ENCODE measurements at regions not wholly inside any gene's neighbourhood (a gene's known extent, or its start where the extent isn't known, plus 50 kb on each side); places are given as distances from the start of the nearest gene placed in this dataset.

DNA sequence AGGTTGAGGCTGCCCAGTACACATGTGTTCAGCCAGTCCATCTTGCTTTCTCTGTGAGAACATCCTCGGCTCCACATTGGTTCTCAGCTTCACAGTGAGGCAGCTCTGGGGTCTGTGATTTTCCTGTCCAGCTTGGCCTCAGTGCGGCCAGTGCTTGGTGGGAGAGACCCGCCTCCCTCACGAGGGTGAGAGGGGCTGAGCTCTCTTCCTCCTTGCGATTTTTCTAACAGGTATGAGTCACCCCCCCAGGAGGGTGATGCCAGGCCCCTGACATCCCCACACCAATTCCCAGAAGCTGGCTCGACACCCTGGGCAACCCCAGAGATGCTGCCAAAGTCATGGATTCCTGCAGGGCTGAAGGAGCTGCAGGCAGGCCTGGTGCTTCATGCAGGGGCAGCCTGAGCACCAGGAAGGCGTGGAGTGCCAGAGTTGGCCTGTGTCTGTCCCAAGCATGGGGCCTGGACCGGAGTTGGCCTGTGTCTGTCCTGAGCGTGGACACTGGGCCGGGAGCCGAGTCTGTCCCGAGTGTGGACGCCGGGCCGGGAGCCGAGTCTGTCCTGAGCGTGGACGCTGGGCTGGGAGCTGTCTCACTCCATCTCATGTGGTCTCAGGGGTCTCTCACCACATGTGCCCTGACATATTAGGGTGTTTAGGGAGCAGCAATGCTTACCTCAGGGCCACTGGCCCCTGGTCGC is 408.6 kb upstream of the IRX4 start:
- DNase-seq (ENCODE audit: low read depth): no peak

DNA sequence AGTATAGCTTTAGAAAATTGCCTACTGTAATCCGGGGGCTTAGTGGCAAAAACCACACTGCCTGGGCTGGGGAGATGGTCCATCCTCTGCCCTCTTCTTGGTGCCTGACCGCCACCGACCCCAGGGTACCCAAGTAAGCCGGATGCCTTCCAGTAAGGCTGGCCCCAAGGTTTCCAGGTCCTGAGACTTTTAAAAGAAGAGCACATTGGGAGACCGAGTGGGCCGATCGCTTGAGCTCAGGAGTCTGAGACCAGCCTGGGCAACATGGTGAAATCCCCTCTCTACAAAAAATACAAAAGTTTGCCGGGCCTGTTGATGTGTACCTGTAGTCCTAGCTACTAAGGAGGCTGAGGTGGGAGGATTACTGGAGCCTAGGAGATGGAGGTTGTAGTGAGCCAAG is 406.7 kb upstream of the IRX4 start:
- no peak for DNase-seq (ENCODE audit: low read depth)

DNA sequence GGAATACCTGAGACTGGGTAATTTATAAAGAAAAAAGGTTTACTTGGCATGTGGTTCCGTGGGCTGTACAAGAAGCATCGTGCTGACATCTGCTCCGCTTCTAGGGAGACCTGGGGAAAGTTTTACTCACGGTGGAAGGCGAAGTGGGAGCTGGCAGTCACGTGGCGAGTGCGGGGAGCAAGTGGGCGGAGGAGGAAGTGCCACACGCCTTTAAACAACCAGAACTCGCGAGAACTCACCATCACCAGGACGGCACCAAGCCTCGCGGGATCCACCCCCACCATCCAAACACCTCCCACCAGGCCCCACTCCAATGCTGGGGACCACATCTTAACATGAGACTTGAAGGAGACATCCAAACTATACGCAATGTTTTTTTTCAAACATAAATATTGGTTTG is 406.2 kb upstream of the IRX4 start:
- DNase-seq (ENCODE audit: low read depth): no peak

- no peak for DNase-seq (ENCODE audit: low read depth)
These were observed 405.7 kb upstream of the IRX4 start for GRCh38 chr5:2288466-2288865.

DNA sequence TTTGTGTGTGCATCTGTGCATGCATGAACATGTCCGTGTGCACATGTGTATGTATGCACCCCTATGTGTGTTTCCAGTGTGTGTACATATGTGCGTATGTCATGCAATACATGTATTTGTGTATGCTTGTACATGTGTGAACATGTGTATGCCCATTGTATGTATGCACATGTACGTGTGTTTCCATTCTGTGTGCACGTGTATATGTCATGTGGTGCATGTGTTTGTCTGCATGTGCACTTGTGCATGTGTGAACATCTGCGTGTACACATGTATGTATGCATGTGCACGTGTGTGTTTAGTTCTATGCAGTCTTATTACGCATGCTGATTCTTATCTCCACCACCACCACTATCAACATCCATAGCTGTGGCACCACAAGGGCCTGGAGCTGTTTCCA is 403.5 kb upstream of the IRX4 start:
- DNase-seq (ENCODE audit: low read depth): no peak

DNA sequence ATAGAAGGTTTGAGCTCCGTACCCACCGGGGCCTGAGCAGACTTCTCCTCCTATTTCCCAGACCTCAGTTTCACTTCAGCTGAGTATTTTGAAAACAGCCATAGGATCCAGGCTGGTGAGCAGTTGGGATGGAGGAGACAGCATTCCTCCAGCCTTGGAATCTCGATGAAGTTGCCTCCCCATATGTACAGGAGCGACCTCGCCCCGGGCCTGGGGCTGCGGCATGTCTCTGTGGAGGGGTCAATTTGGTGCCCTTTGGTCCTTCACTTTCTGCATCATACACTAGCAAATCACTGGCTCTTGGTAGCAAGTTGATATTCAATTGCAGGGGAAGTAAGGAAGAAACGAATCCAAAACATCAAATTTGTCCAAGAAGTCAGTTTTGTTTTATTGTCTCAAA is 402.0 kb upstream of the IRX4 start:
- no peak for DNase-seq (ENCODE audit: low read depth)

GRCh38 chr5:2283481-2284045 is 400.8 kb upstream of the IRX4 start:
- DNase-seq (ENCODE audit: low read depth): no peak

GRCh38 chr5:2282893-2283292 is 400.2 kb upstream of the IRX4 start:
- no peak for DNase-seq (ENCODE audit: low read depth)

- DNase-seq (ENCODE audit: low read depth): no peak
These were observed 399.4 kb upstream of the IRX4 start for GRCh38 chr5:2282034-2282690.

GRCh38 chr5:2281446-2281845 is 398.7 kb upstream of the IRX4 start:
- no peak for DNase-seq (ENCODE audit: low read depth)

GRCh38 chr5:2280318-2280717 is 397.6 kb upstream of the IRX4 start:
- no peak for DNase-seq (ENCODE audit: low read depth)

DNA sequence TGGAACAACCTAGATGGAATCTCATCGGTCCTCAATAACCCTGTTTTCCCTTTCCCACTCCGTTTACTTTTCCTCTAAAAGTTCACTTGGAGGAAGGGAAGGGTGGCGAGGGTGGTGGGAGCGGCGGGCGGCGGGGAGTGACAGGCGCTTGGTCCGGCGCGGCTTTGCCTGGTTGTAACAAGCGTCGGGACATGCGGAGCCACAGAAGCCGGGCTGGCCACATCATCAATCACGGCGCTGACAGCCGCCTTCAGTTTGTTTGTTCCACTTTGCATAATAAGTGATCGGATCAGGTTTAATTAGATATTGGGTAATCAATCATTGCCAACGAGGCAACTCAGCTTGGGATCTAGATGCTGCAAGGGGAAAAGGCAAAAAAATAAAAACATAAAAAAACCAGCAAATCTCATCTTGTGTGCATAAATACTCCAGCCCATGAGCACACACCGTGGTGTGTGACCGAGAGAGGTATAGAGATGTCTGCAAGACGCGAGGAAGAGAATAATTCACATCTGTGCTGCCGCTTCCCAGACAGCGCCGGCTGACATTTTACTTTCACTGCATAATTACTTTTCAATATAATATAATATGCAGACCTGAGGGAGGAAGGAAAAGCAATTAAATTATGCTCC is 396.2 kb upstream of the IRX4 start:
- no peak for DNase-seq (ENCODE audit: low read depth)

- DNase-seq (ENCODE audit: low read depth): no peak
These were observed 395.2 kb upstream of the IRX4 start for GRCh38 chr5:2277886-2278285.

- DNase-seq (ENCODE audit: low read depth): no peak
These were observed 393.4 kb upstream of the IRX4 start for GRCh38 chr5:2276101-2276500.

- no peak for DNase-seq (ENCODE audit: low read depth)
These were observed 390.0 kb upstream of the IRX4 start for GRCh38 chr5:2272755-2273154.

DNA sequence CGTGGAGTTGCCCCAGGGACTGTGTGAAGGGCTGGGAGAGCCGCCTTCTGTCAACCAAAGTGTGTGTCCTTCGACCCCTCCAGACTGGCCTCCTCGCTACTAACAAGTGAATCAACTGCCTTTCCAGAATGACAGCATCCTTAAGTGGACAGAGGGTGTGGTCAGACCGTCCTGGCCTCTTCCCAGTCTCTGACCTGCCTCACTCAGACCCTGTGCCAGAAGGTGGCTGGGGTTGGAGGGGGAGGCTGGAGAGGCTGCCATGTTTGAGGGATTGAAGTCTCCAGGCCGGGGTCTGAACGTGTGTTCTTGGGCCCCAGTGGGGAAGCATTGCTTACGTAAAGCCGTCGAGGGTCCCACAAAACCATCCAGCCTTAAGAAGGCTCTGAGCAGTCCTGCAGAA is 389.3 kb upstream of the IRX4 start:
- no peak for DNase-seq (ENCODE audit: low read depth)

- no peak for DNase-seq (ENCODE audit: low read depth)
These were observed 388.6 kb upstream of the IRX4 start for GRCh38 chr5:2271316-2271715.

- no peak for DNase-seq (ENCODE audit: low read depth)
These were observed 387.7 kb upstream of the IRX4 start for GRCh38 chr5:2270467-2270866.

DNA sequence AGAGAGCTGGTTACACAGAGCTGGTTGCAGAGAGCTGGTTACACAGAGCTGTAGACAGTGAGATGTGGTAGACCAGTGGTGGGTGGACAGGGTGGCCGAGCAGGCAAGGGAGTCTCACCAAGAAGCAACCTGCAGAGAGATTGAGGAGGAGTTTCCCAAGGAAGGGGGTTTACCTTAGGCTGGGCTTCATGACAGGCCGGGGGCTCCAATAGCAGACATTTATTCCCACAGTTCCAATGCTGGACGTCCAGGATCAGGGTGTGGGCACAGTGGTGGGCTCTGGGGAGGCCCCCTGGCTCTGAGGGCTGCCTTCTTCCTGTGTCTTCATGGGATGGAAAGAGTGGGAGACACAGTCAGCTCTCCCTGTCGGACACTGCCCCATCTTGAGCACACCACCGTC is 386.9 kb upstream of the IRX4 start:
- no peak for DNase-seq (ENCODE audit: low read depth)

GRCh38 chr5:2267991-2268390 is 385.3 kb upstream of the IRX4 start:
- no peak for DNase-seq (ENCODE audit: low read depth)

DNA sequence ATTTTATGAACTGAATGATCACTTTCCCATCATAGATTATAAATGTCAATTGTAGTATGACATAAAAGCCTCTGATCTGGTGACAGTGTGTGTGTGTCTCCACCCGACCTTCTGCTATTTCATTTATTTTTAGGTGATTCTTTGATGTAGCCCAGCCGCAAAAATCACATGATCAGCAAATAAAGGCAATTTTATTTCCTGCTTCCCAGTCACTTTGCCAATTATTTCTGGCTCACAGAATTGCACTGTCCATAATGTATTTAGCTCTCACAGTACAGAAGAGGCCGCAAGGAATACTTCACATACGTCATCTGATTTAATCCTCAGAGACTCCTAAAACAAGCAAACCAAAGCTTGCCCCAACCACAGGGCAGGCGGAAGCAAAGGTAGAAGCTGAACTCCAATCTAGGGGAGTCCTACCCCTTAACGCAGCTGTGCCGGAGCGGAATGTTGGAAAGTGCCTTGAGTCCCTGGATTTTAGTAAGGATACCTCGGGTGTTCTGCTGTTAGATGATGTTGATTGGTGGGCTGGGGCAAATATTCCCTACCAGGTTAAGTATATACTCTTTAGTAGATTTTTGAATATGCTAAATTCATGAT is 384.0 kb upstream of the IRX4 start:
- no peak for DNase-seq (ENCODE audit: low read depth)

- no peak for DNase-seq (ENCODE audit: low read depth)
These were observed 382.6 kb upstream of the IRX4 start for GRCh38 chr5:2265341-2265740.

DNA sequence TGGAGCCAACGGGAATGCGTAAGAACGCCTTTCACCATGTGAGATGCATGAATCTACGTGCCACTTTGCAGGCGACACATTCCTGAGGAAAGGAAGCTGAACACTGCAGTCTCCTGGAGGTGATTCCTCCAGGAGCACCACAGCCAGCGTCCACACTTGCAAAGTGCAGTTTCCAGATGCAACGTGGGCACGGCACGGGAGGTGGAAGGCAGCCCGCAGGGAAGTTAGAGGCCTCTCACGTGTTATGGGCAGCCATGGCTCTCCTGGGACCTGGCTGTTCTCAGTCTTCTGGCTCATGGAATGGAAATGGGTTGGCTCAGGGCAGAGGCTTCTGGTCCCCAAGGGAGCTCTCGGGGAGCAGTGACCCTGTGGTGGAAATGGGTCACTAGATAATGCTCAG is 381.0 kb upstream of the IRX4 start:
- DNase-seq (ENCODE audit: low read depth): no peak
